SK-N-SH (cell line): ENCODE measurements at regions not wholly inside any gene's neighbourhood (a gene's known extent, or its start where the extent isn't known, plus 50 kb on each side); places are given as distances from the start of the nearest gene placed in this dataset.
A peak's percentile ranks its signal among the peaks of the same experiment; 100 is the strongest.

ENCODE experiments used
- CHD2 ChIP-seq: fragments of 150-350 bp; IDR thresholded peaks from 2 replicates; pipeline ENCODE4 v1.6.1; 2018; ENCODE audit warnings: low read length; ENCODE audit not compliant: partially characterized antibody
- CTCF ChIP-seq: fragments of 200-600 bp; sonication (generic); IDR thresholded peaks from 2 replicates; pipeline ENCODE4 v1.6.1; 2017; ENCODE audit warnings: antibody characterized with exemption, mild to moderate bottlenecking, moderate library complexity
- FOSL2 ChIP-seq: IDR thresholded peaks from 2 replicates; pipeline ENCODE4 v1.4.0; 2012; ENCODE audit warnings: low read depth, mild to moderate bottlenecking, moderate library complexity, borderline replicate concordance
- FOXM1 ChIP-seq: IDR thresholded peaks from 2 replicates; pipeline ENCODE4 v1.4.0; 2012; ENCODE audit warnings: low read depth, mild to moderate bottlenecking
- GABPA ChIP-seq: IDR thresholded peaks from 2 replicates; pipeline ENCODE4 v1.4.0; 2012; ENCODE audit warnings: low read depth, mild to moderate bottlenecking
- MXI1 ChIP-seq: IDR thresholded peaks from 2 replicates; pipeline ENCODE4 v1.6.1; 2012; ENCODE audit warnings: mild to moderate bottlenecking, low read depth, low read length, improper control_type of control experiment
- NFIC ChIP-seq: IDR thresholded peaks from 2 replicates; pipeline ENCODE4 v1.4.0; 2012; ENCODE audit warnings: borderline replicate concordance
- NRF1 ChIP-seq: IDR thresholded peaks from 2 replicates; pipeline ENCODE4 v1.6.1; 2012; ENCODE audit warnings: low read depth, mild to moderate bottlenecking, low read length
- RAD21 ChIP-seq: IDR thresholded peaks from 2 replicates; pipeline ENCODE4 v1.6.1; 2012; ENCODE audit warnings: mild to moderate bottlenecking, low read length
- RXRA ChIP-seq: IDR thresholded peaks from 2 replicates; pipeline ENCODE4 v1.4.0; 2012; ENCODE audit warnings: low read depth, mild to moderate bottlenecking, borderline replicate concordance
- SIN3A ChIP-seq: IDR thresholded peaks from 2 replicates; pipeline ENCODE4 v1.6.1; 2012; ENCODE audit warnings: low read depth, mild to moderate bottlenecking, low read length, moderate library complexity, borderline replicate concordance
- SMC3 ChIP-seq: IDR thresholded peaks from 2 replicates; pipeline ENCODE4 v1.6.1; 2012; ENCODE audit warnings: low read depth, low read length, improper control_type of control experiment
- TAF1 ChIP-seq: IDR thresholded peaks from 2 replicates; pipeline ENCODE4 v1.6.1; 2012; ENCODE audit warnings: low read depth, mild to moderate bottlenecking, low read length, moderate library complexity, borderline replicate concordance
- TEAD4 ChIP-seq: IDR thresholded peaks from 2 replicates; pipeline ENCODE4 v1.4.0; 2012; ENCODE audit warnings: mild to moderate bottlenecking, borderline replicate concordance; ENCODE audit not compliant: insufficient read depth
- USF2 ChIP-seq: fragments of 150-350 bp; IDR thresholded peaks from 2 replicates; pipeline ENCODE4 v1.6.1; 2017; ENCODE audit warnings: antibody characterized with exemption, low read length, low read depth, borderline replicate concordance
- YY1 ChIP-seq: IDR thresholded peaks from 2 replicates; pipeline ENCODE4 v1.4.0; 2012; ENCODE audit warnings: low read depth, mild to moderate bottlenecking
- ZBTB33 ChIP-seq: IDR thresholded peaks from 2 replicates; pipeline ENCODE4 v1.4.0; 2012; ENCODE audit warnings: low read depth, borderline replicate concordance
- TF ChIP-seq, protein P1 (sequence below): IDR thresholded peaks from 2 replicates; pipeline ENCODE4 v1.6.1; 2012; ENCODE audit warnings: mild to moderate bottlenecking, low read depth, low read length, moderate library complexity

DNA sequence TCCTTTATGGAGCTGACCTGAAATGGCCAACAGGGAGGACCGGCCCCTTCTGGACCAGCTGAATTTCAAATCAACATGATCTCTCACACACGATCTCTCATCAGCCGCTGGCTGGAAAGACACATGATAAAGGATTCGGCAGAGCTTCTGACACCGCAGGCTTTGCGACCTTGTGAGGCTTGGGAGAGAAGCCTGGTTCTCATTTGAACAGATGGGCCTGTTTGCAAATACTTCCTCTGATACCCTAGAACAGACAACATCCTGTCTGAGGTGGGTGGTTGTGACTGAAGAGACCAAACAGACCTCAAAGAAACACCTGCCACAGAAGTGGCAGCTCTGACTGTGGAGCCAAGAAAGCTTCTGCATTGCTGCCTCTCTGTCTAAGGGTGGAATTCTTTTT is 77.9 kb upstream of the SDK2 start (continued):
- no peak for TF ChIP-seq CTCF
- TF ChIP-seq USF2: no peak
- TF ChIP-seq ZBTB33: no peak
- TF ChIP-seq NFIC: no peak
- TF ChIP-seq FOSL2: no peak
- TF ChIP-seq CHD2: no peak
- TF ChIP-seq TEAD4: no peak
- no peak for TF ChIP-seq GABPA
- no peak for TF ChIP-seq SIN3A
- TF ChIP-seq SMC3: no peak
- no peak for TF ChIP-seq YY1
- TF ChIP-seq MXI1: 0 out of 2 replicates have a peak, but pooled peaks have one; percentile 32
- no peak for TF ChIP-seq NRF1
- TF ChIP-seq TAF1: no peak
- TF ChIP-seq RXRA: no peak
- TF ChIP-seq, protein P1, sequence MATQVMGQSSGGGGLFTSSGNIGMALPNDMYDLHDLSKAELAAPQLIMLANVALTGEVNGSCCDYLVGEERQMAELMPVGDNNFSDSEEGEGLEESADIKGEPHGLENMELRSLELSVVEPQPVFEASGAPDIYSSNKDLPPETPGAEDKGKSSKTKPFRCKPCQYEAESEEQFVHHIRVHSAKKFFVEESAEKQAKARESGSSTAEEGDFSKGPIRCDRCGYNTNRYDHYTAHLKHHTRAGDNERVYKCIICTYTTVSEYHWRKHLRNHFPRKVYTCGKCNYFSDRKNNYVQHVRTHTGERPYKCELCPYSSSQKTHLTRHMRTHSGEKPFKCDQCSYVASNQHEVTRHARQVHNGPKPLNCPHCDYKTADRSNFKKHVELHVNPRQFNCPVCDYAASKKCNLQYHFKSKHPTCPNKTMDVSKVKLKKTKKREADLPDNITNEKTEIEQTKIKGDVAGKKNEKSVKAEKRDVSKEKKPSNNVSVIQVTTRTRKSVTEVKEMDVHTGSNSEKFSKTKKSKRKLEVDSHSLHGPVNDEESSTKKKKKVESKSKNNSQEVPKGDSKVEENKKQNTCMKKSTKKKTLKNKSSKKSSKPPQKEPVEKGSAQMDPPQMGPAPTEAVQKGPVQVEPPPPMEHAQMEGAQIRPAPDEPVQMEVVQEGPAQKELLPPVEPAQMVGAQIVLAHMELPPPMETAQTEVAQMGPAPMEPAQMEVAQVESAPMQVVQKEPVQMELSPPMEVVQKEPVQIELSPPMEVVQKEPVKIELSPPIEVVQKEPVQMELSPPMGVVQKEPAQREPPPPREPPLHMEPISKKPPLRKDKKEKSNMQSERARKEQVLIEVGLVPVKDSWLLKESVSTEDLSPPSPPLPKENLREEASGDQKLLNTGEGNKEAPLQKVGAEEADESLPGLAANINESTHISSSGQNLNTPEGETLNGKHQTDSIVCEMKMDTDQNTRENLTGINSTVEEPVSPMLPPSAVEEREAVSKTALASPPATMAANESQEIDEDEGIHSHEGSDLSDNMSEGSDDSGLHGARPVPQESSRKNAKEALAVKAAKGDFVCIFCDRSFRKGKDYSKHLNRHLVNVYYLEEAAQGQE: no peak
- TF ChIP-seq FOXM1: no peak
- TF ChIP-seq RAD21: 0 out of 2 replicates have a peak, but pooled peaks have one; percentile 14
